ENCODE measurements at regions not wholly inside any gene's neighbourhood (a gene's known extent, or its start where the extent isn't known, plus 50 kb on each side); places are given as distances from the start of the nearest gene placed in this dataset.

GRCh38 chr12:89181271-89181920 is 170.9 kb downstream of the DUSP6 start:
- no peak for DNase-seq

GRCh38 chr12:89180496-89180895 is 171.8 kb downstream of the DUSP6 start:
- no peak for DNase-seq

- DNase-seq: no peak
These were observed 172.3 kb downstream of the DUSP6 start for GRCh38 chr12:89179983-89180382.

GRCh38 chr12:89179245-89179644 is 173.1 kb downstream of the DUSP6 start:
- DNase-seq: no peak

- no peak for DNase-seq
These were observed 174.4 kb downstream of the DUSP6 start for GRCh38 chr12:89177802-89178395.

- DNase-seq: no peak
These were observed 175.6 kb downstream of the DUSP6 start for GRCh38 chr12:89176676-89177075.

- no peak for DNase-seq
These were observed 178.6 kb downstream of the DUSP6 start for GRCh38 chr12:89173678-89174077.

- no peak for DNase-seq
These were observed 179.2 kb downstream of the DUSP6 start for GRCh38 chr12:89173096-89173495.

- DNase-seq: no peak
These were observed 180.1 kb downstream of the DUSP6 start for GRCh38 chr12:89172224-89172623.

- no peak for DNase-seq
These were observed 183.0 kb downstream of the DUSP6 start for GRCh38 chr12:89169321-89169720.

GRCh38 chr12:89167986-89168385 is 184.3 kb downstream of the DUSP6 start:
- DNase-seq: no peak

- DNase-seq: no peak
These were observed 185.8 kb downstream of the DUSP6 start for GRCh38 chr12:89166525-89166934.

- DNase-seq: no peak
These were observed 186.2 kb downstream of the DUSP6 start for GRCh38 chr12:89166121-89166520.

GRCh38 chr12:89165703-89166102 is 186.6 kb downstream of the DUSP6 start:
- DNase-seq: no peak

- no peak for DNase-seq
These were observed 188.4 kb downstream of the DUSP6 start for GRCh38 chr12:89163918-89164317.

- no peak for DNase-seq
These were observed 189.6 kb downstream of the DUSP6 start for GRCh38 chr12:89162589-89163261.

- no peak for DNase-seq
These were observed 190.7 kb downstream of the DUSP6 start for GRCh38 chr12:89161557-89161956.

GRCh38 chr12:89160716-89161123 is 191.6 kb downstream of the DUSP6 start:
- no peak for DNase-seq

GRCh38 chr12:89157413-89157812 is 194.9 kb downstream of the DUSP6 start:
- no peak for DNase-seq

- DNase-seq: no peak
These were observed 195.4 kb downstream of the DUSP6 start for GRCh38 chr12:89156862-89157262.

GRCh38 chr12:89156340-89156739 is 196.0 kb downstream of the DUSP6 start:
- no peak for DNase-seq

- DNase-seq: no peak
These were observed 196.5 kb downstream of the DUSP6 start for GRCh38 chr12:89155826-89156225.

GRCh38 chr12:89154743-89155499 is 197.4 kb downstream of the DUSP6 start:
- DNase-seq: no peak

- DNase-seq: no peak
These were observed 199.0 kb downstream of the DUSP6 start for GRCh38 chr12:89153341-89153740.

Data from NCI-H510A (cell line).